COR-L47 (cell line): ENCODE measurements at regions not wholly inside any gene's neighbourhood (a gene's known extent, or its start where the extent isn't known, plus 50 kb on each side); places are given as distances from the start of the nearest gene placed in this dataset.
"Not testable (repeated sequence)": the region's sequence is repeated elsewhere in the genome, so short reads cannot be mapped to it uniquely, and the experiment has no call there.

Experiments used
- DNase-seq: peaks from one replicate; lab custom pipeline; 2025; lab: John Stamatoyannopoulos, UW

GRCh38 chr6:135605278-135605790 lies 107.8 kb upstream of the AHI1 start:
- no peak for DNase-seq

DNA sequence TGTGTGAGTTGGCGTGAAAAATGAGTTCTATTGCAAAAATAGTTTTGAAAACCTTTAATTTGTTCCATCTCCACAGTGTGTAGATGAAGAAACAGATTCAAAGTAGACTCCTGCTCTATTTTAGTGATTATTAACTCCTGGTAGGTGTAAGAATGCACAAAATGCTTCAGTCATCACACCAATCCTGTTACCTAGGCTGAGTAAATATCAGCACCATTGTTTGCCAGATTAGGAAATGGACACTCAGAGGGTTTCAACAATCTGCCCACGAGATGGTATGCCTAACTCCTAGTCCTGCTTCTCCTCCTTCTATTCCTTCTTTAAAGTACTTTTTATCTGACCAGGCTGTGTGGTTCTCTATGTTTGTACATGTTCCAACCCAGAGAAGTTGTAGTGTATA lies 108.9 kb upstream of the AHI1 start:
- DNase-seq, result no peak

- no peak for DNase-seq
These were observed 110.5 kb upstream of the AHI1 start for GRCh38 chr6:135608031-135608430.

DNA sequence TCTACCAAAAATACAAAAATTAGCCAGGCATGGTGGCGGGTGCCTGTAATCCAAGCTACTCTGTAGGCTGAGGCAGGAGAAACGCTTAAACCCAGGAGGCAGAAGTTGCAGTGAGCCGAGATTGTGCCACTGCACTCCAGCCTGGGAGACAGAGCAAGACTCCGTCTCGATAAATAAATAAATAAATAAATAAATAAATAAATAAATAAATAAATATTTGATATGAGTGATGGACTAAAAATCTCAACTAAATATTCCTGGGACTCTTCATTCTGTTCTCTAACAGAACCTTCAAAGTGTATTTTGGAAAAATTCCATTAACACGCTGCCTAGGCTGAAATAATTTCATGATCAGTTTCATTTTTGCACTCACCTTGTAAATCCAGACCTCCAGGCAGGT lies 112.7 kb upstream of the AHI1 start:
- not testable (repeated sequence) for DNase-seq

GRCh38 chr6:135616655-135617054 lies 119.1 kb upstream of the AHI1 start:
- no peak for DNase-seq

GRCh38 chr6:135617222-135617621 lies 119.7 kb upstream of the AHI1 start:
- DNase-seq, result no peak

GRCh38 chr6:135622081-135622480 lies 124.5 kb upstream of the AHI1 start:
- DNase-seq, result no peak

DNA sequence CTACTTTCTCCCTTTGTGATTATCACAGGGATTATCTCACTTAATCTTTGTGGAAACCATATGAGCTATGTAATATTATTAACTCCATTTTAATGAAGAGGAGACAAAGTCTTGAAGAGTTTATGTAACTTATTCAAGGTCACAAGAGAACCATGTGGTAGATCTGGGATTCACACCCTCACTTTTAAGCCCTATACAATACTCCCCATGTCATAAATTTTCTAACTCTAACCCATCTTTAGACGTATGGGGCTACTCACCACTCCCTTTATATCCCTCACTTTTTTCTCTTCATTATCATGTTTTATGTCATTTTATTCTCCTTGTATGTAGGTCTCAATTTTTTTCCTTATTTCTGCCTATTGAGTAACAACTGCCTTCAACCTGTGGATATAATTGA lies 126.4 kb upstream of the AHI1 start:
- DNase-seq, result no peak

GRCh38 chr6:135624402-135625295 lies 127.1 kb upstream of the AHI1 start:
- no peak for DNase-seq

GRCh38 chr6:135626001-135626400 lies 128.5 kb upstream of the AHI1 start:
- DNase-seq, result not testable (repeated sequence)

DNA sequence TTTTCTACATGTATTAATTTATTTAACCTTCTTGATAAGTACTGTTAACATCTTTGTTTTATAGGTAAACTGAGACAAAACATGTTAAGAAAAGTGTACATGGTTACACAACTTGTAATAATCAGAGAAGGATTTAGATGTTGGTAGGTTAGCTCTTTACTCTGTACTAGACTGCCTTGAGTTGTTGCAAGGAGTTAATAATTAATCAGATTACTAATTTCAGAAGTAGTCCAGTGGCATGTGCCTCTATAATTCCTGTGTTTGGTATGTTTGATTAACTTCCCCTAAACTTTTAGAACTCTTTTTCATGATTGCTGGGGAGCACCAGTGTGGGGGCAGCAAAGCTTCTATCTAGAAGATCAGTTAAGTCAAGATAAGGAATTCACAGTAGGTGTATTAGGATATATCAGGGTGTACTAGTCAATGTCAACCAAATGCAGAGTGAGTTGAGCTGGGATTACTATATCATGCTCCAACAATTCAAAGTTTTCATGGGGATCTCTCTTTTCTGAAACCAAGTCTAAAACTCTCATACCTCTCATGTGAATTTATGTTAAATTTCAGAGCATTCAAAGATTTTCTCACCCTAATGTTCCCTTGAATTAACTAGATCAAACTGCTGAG lies 129.7 kb upstream of the AHI1 start:
- no peak for DNase-seq

- no peak for DNase-seq
These were observed 133.3 kb upstream of the AHI1 start for GRCh38 chr6:135630789-135631376.

- DNase-seq, result no peak
These were observed 134.3 kb upstream of the AHI1 start for GRCh38 chr6:135631821-135632220.

- DNase-seq, result no peak
These were observed 136.0 kb upstream of the AHI1 start for GRCh38 chr6:135633573-135633972.

DNA sequence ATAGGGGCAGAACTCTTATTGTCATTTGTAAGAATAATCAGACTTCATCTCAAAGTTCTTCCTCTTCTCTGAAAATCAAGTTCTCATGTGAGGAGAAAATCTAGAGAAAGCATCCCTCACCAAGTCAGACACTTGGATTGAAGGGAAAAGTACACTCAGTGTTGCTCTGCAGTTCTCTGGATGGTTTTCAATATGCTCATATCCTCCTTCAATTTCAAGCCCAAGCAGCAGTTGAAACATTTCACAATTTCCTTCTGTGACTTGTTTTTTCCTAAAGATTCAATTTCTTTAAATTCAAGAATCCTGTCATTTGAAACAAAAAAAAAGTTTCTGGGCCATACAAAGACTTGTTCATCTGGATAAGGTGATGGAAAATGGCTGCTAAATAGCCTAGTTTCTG lies 140.2 kb upstream of the AHI1 start:
- no peak for DNase-seq

GRCh38 chr6:135638108-135638507 lies 140.6 kb upstream of the AHI1 start:
- DNase-seq, result no peak

DNA sequence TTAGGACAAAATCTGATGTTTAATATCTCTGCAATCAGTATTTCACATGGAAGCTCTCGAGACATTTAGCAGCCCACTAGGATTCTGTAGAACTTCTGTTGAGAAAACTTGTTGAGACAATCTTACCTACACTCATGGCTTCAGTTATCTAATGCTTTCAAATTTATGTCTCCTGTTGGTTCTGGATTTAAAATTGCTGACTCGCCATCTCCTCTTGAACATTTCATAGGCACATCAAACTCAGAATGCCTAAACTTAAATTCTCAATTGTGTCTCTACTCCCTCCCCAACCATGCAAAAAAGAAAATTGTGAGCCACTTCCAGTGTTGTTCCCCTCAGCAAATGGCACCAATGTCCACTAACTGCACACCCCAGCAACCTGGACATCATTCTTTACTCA lies 142.5 kb upstream of the AHI1 start:
- no peak for DNase-seq

- no peak for DNase-seq
These were observed 143.0 kb upstream of the AHI1 start for GRCh38 chr6:135640449-135641111.

DNA sequence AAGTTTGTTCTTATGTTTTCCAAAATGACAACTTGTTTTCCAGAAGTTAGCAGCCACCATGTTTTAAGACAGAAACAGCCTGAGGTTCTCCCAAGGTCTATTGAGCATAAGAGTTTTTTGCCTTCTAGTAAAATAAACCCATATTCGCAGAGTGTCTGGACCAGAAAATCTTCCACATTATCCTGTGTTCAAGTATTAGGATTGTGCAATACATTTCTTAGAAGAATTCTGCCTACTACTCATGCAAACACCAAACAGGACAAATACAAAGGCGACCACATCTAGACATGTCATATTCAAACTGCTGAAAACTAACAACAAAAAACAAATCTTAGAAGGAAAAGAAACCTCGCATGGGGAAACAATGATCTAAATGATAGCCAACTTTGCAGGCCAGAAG lies 145.4 kb upstream of the AHI1 start:
- DNase-seq, result no peak

DNA sequence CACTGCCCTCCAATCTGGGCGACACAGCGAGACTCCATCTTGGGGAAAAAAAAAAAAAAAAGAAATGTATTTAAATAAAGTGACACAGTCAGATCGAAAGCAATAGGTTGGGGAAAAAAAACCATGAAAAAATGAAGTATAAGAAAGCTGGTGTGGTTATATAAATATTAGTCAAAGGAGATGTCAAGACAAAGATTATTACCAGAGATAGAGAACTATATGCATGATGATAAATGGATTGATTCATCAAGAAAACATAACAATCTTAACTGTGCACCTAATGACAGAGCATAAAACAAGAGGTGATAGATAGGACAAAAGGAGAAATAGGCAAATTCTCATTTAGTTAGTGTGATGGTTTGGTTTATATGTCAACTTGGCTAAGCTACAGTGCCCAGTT lies 146.9 kb upstream of the AHI1 start:
- no peak for DNase-seq

- DNase-seq, result no peak
These were observed 150.0 kb upstream of the AHI1 start for GRCh38 chr6:135647521-135647920.

- DNase-seq, result no peak
These were observed 154.6 kb upstream of the AHI1 start for GRCh38 chr6:135651964-135652755.
